H1 (cell line): ENCODE measurements at regions not wholly inside any gene's neighbourhood (a gene's known extent, or its start where the extent isn't known, plus 50 kb on each side); places are given as distances from the start of the nearest gene placed in this dataset.

Experiments used
- CTCF ChIA-PET: fragments of 300-600 bp; sonication (Branson Sonifier 250); formaldehyde crosslinking; loops from one replicate; lab custom pipeline; 2021; ENCODE audit not compliant: partially characterized antibody; lab: Charles Lee
- POLR2A ChIA-PET: fragments of 300-600 bp; sonication (Branson Sonifier 250); formaldehyde crosslinking; loops from one replicate; lab custom pipeline; 2021; ENCODE audit warnings: inconsistent platforms; ENCODE audit not compliant: partially characterized antibody; lab: Charles Lee
- DNase-seq, 2 experiments: peaks; one replicate each; pipeline versions ENCODE4 v3.0.0 to v3.0.0-alpha.2; 2010 to 2022; ENCODE audit warnings: low spot score in 2 of 2, low read depth in 1 of 2, mixed read lengths in 1 of 2
- FAIRE-seq: peaks from 2 replicates; lab custom pipeline; 2011; peaks lifted over from hg19 to GRCh38; lab: Jason Lieb, UNC
- H2AFZ ChIP-seq: 2 replicates; pipeline ENCODE4 v1.8.1; 2012; ENCODE audit warnings: low read length, inconsistent platforms
- H2AK5ac ChIP-seq: 2 replicates; pipeline ENCODE4 v1.6.1; 2013; ENCODE audit warnings: low read depth, low read length
- H2BK120ac ChIP-seq: replicated peaks from 2 replicates; pipeline ENCODE3; 2013; ENCODE audit warnings: low read depth, low read length, inconsistent platforms
- H2BK12ac ChIP-seq: 2 replicates; pipeline ENCODE4 v1.6.1; 2013; ENCODE audit warnings: low read depth, low read length
- H2BK15ac ChIP-seq: 2 replicates; pipeline ENCODE4 v1.6.1; 2013; ENCODE audit warnings: low read length
- H2BK20ac ChIP-seq: 2 replicates; pipeline ENCODE4 v1.6.1; 2013; ENCODE audit warnings: low read length
- H2BK5ac ChIP-seq: 2 replicates; pipeline ENCODE4 v1.6.1; 2013; ENCODE audit warnings: low read depth, low read length
- H3K14ac ChIP-seq: 2 replicates; pipeline ENCODE4 v1.6.1; 2013; ENCODE audit warnings: inconsistent platforms; ENCODE audit not compliant: insufficient read length
- H3K18ac ChIP-seq: 2 replicates; pipeline ENCODE4 v1.6.1; 2013; ENCODE audit warnings: low read length; ENCODE audit errors: extremely low read depth
- H3K23ac ChIP-seq: 2 replicates; pipeline ENCODE4 v1.6.1; 2013; ENCODE audit warnings: inconsistent platforms; ENCODE audit not compliant: insufficient read length
- H3K23me2 ChIP-seq: 2 replicates; pipeline ENCODE4 v1.6.1; 2013; ENCODE audit warnings: low read depth, low read length
- H3K27ac ChIP-seq: 2 replicates; pipeline ENCODE4 v1.6.1; 2011; ENCODE audit warnings: low read depth, low read length, inconsistent platforms
- H3K27me3 ChIP-seq, 4 experiments: replicated peaks in 1 of 4; 1 replicate in 1 of 4; 2 replicates in 3 of 4; pipeline versions ENCODE4 v1.6.1 to v1.8.1; 2011 to 2013; ENCODE audit warnings: low read length in 3 of 4, mild to moderate bottlenecking in 3 of 4, inconsistent platforms in 2 of 4, mixed read lengths in 2 of 4, moderate library complexity in 1 of 4; ENCODE audit not compliant: control insufficient read depth in 3 of 4, insufficient read depth in 3 of 4; ENCODE audit errors: extremely low read depth in 1 of 4
- H3K36me3 ChIP-seq, 4 experiments: 2 replicates each; pipeline versions ENCODE4 v1.6.1 to v1.8.1; 2011 to 2013; ENCODE audit warnings: mild to moderate bottlenecking in 4 of 4, low read length in 3 of 4, moderate library complexity in 2 of 4, control low read depth in 1 of 4, inconsistent platforms in 1 of 4; ENCODE audit not compliant: insufficient read depth in 4 of 4, control insufficient read depth in 2 of 4
- H3K4ac ChIP-seq: replicated peaks from 2 replicates; pipeline ENCODE3; 2013; ENCODE audit warnings: low read length, low read depth, mixed read lengths, inconsistent platforms; ENCODE audit not compliant: insufficient read length
- H3K4me1 ChIP-seq, 4 experiments: replicated peaks in 1 of 4; 1 replicate in 1 of 4; 2 replicates in 3 of 4; pipeline versions ENCODE4 v1.6.1 to v1.8.1; 2011 to 2013; ENCODE audit warnings: low read length in 3 of 4, inconsistent platforms in 2 of 4, mixed read lengths in 1 of 4; ENCODE audit not compliant: insufficient read depth in 4 of 4, control insufficient read depth in 3 of 4
- H3K4me2 ChIP-seq, 2 experiments: 2 replicates each; pipeline versions ENCODE4 v1.6.1 to v1.8.1; 2011 to 2013; ENCODE audit warnings: low read depth in 2 of 2, low read length in 2 of 2, control low read depth in 1 of 2, inconsistent platforms in 1 of 2, mild to moderate bottlenecking in 1 of 2; ENCODE audit not compliant: insufficient read depth in 1 of 2
- H3K4me3 ChIP-seq, 4 experiments: fragments of 200-600, 300-600 bp in 1 of 4; sonication (generic), shearing (Covaris generic), sonication (Bioruptor Twin) in 1 of 4; 2 replicates each; pipeline versions ENCODE4 v1.5.1 to v1.8.1; 2011 to 2016; ENCODE audit warnings: low read length in 4 of 4, low read depth in 3 of 4, control low read depth in 2 of 4, inconsistent platforms in 2 of 4, mild to moderate bottlenecking in 2 of 4, mixed read lengths in 1 of 4, moderate library complexity in 1 of 4; ENCODE audit not compliant: insufficient read depth in 2 of 4; ENCODE audit errors: extremely low read depth in 1 of 4
- H3K56ac ChIP-seq: replicated peaks from 2 replicates; pipeline ENCODE3; 2013; ENCODE audit warnings: low read depth, mild to moderate bottlenecking, mixed read lengths, low read length, inconsistent platforms; ENCODE audit not compliant: insufficient read length
- H3K79me1 ChIP-seq: 2 replicates; pipeline ENCODE4 v1.6.1; 2013; ENCODE audit warnings: low read depth, low read length, control low read depth
- H3K79me2 ChIP-seq, 2 experiments: 2 replicates each; pipeline versions ENCODE4 v1.6.1 to v1.8.1; 2012 to 2013; ENCODE audit warnings: low read length in 2 of 2, mild to moderate bottlenecking in 2 of 2, inconsistent platforms in 1 of 2; ENCODE audit not compliant: insufficient read depth in 2 of 2, control insufficient read depth in 1 of 2
- H3K9ac ChIP-seq, 4 experiments: replicated peaks in 1 of 4; 1 replicate in 1 of 4; 2 replicates in 3 of 4; pipeline versions ENCODE4 v1.6.1 to v1.8.1; 2011 to 2013; ENCODE audit warnings: low read depth in 3 of 4, low read length in 3 of 4, control low read depth in 2 of 4, mild to moderate bottlenecking in 2 of 4, moderate library complexity in 2 of 4, inconsistent platforms in 1 of 4; ENCODE audit errors: extremely low read depth in 1 of 4
- H3K9me3 ChIP-seq, 2 experiments: 2 replicates each; pipeline versions ENCODE4 v1.6.1 to v1.8.1; 2012 to 2013; ENCODE audit warnings: mild to moderate bottlenecking in 2 of 2, moderate library complexity in 2 of 2, control low read depth in 1 of 2, inconsistent platforms in 1 of 2, low read depth in 1 of 2, low read length in 1 of 2, mixed read lengths in 1 of 2; ENCODE audit not compliant: insufficient read depth in 2 of 2
- H4K20me1 ChIP-seq, 2 experiments: replicated peaks in 1 of 2; 2 replicates each; pipeline versions ENCODE3 to v1.8.1; 2011 to 2013; ENCODE audit warnings: inconsistent platforms in 2 of 2, low read length in 2 of 2, mild to moderate bottlenecking in 1 of 2; ENCODE audit not compliant: insufficient read depth in 2 of 2, control insufficient read depth in 1 of 2
- H4K5ac ChIP-seq: 2 replicates; pipeline ENCODE4 v1.6.1; 2013; ENCODE audit warnings: low read length, low read depth, mixed read lengths, inconsistent platforms; ENCODE audit not compliant: insufficient read length
- H4K8ac ChIP-seq: 2 replicates; pipeline ENCODE4 v1.8.0; 2013; ENCODE audit warnings: mild to moderate bottlenecking, moderate library complexity, low read length, inconsistent platforms; ENCODE audit not compliant: insufficient read depth; ENCODE audit errors: extremely low read depth
- H4K91ac ChIP-seq: replicated peaks from 2 replicates; pipeline ENCODE3; 2013; ENCODE audit warnings: low read length, mixed read lengths, inconsistent platforms; ENCODE audit not compliant: insufficient read length
- CBX5 ChIP-seq: fragments of 300-800, 300-1000 bp; sonication (generic); IDR thresholded peaks from 2 replicates; pipeline ENCODE4 v1.7.1; 2016; ENCODE audit warnings: antibody characterized with exemption, low read length, low read depth
- EZH2 ChIP-seq: fragments of 200-600 bp; sonication (generic); IDR thresholded peaks from 2 replicates; pipeline ENCODE4 v1.7.1; 2012; ENCODE audit warnings: low read depth, mild to moderate bottlenecking, moderate library complexity, low read length, inconsistent platforms; ENCODE audit not compliant: severe bottlenecking
- GTF2F1 ChIP-seq: IDR thresholded peaks from 2 replicates; pipeline ENCODE4 v1.6.1; 2012; ENCODE audit warnings: low read depth, low read length, improper control_type of control experiment, borderline replicate concordance
- MAFK ChIP-seq: IDR thresholded peaks from 2 replicates; pipeline ENCODE4 v1.6.1; 2012; ENCODE audit warnings: low read depth, mild to moderate bottlenecking, improper control_type of control experiment, low read length
- SP1 ChIP-seq: IDR thresholded peaks from 2 replicates; pipeline ENCODE4 v1.6.1; 2011; ENCODE audit warnings: low read depth, low read length
- TAF1 ChIP-seq: IDR thresholded peaks from 2 replicates; pipeline ENCODE4 v1.6.1; 2011; ENCODE audit warnings: mild to moderate bottlenecking, low read depth, low read length
- WGBS, 2 experiments: shearing (Covaris generic) in 1 of 2; methylation state at CpG; one replicate each; pipeline versions ENCODE4 v1.1.6 to v1.1.7; 2013 to 2015; ENCODE audit warnings: low lambda C conversion rate in 2 of 2, mixed read lengths in 2 of 2, inconsistent platforms in 1 of 2, low coverage in 1 of 2, missing lambda C conversion rate in 1 of 2; ENCODE audit not compliant: insufficient replicate concordance in 2 of 2, insufficient coverage in 1 of 2, insufficient read length in 1 of 2; ENCODE audit errors: extremely low coverage in 1 of 2, missing lambda C conversion rate in 1 of 2; 5-methylcytosine and 5-hydroxymethylcytosine counted together

- H3K79me1 ChIP-seq: no peaks in the 10 kb centered on the region
- no peak overlapping the region for H3K27ac ChIP-seq
- ChIA-PET CTCF (interaction anchor here (1.2 kb wide), 1 partner anchor 109 kb away, joined by 4 read pairs; no protein-coding TSS in a partner anchor), POLR2A (no interaction called here)
- no peaks in the 10 kb centered on the region for H3K27me3 ChIP-seq
- no peaks in the 10 kb centered on the region for H3K79me2 ChIP-seq
- no peak overlapping the region for H3K9ac ChIP-seq
- H3K4ac ChIP-seq: no peak overlapping the region
- H3K36me3 ChIP-seq: no peaks in the 10 kb centered on the region; a peak in 1 of 8 replicates
- H3K23me2 ChIP-seq: no peaks in the 10 kb centered on the region
- DNase-seq (no peak), FAIRE-seq (no peak)
- no peaks in the 10 kb centered on the region for H4K20me1 ChIP-seq
- H4K91ac ChIP-seq: no peak overlapping the region
- 89% methylated on average over 5 of the region's 5 CpGs; no CpG with 5 or more reads in 1 of the 2 experiments for WGBS, 2 experiments
- no peak overlapping the region for H4K8ac ChIP-seq
- no peak overlapping the region for H3K4me3 ChIP-seq
- no peak overlapping the region for H2BK12ac ChIP-seq
- no peaks in the 10 kb centered on the region for H3K4me1 ChIP-seq
- no peak overlapping the region for H2AFZ ChIP-seq
- H2BK120ac ChIP-seq: no peak overlapping the region
- H3K56ac ChIP-seq: no peak overlapping the region
- H3K14ac ChIP-seq: no peak overlapping the region
- no peak overlapping the region for H3K18ac ChIP-seq
- no peak overlapping the region for H2BK20ac ChIP-seq
- no peaks in the 10 kb centered on the region for H3K9me3 ChIP-seq
- no peak overlapping the region for H4K5ac ChIP-seq
- no peak overlapping the region for H3K4me2 ChIP-seq
- no peak overlapping the region for H3K23ac ChIP-seq
- H2AK5ac ChIP-seq: no peak overlapping the region
- no peak overlapping the region for H2BK15ac ChIP-seq
- no peak overlapping the region for H2BK5ac ChIP-seq
- TF ChIP-seq CBX5 (no peak), EZH2 (no peak), MAFK (no peak), TAF1 (no peak), GTF2F1 (no peak), SP1 (no peak)
Observed at GRCh38 chr20:51198238-51198637, 175.3 kb upstream of the KCNG1 start.
